NCI-H128 (cell line): ENCODE measurements at regions not wholly inside any gene's neighbourhood (a gene's known extent, or its start where the extent isn't known, plus 50 kb on each side); places are given as distances from the start of the nearest gene placed in this dataset.
"Not testable (repeated sequence)": the region's sequence is repeated elsewhere in the genome, so short reads cannot be mapped to it uniquely, and the experiment has no call there.

ENCODE experiments used
- DNase-seq: peaks from one replicate; lab custom pipeline; 2025; ENCODE audit not compliant: unreplicated experiment; lab: John Stamatoyannopoulos, UW

GRCh38 chr7:356087-356486, 66.1 kb downstream of the FOXL3 start:
- DNase-seq: no peak

DNA sequence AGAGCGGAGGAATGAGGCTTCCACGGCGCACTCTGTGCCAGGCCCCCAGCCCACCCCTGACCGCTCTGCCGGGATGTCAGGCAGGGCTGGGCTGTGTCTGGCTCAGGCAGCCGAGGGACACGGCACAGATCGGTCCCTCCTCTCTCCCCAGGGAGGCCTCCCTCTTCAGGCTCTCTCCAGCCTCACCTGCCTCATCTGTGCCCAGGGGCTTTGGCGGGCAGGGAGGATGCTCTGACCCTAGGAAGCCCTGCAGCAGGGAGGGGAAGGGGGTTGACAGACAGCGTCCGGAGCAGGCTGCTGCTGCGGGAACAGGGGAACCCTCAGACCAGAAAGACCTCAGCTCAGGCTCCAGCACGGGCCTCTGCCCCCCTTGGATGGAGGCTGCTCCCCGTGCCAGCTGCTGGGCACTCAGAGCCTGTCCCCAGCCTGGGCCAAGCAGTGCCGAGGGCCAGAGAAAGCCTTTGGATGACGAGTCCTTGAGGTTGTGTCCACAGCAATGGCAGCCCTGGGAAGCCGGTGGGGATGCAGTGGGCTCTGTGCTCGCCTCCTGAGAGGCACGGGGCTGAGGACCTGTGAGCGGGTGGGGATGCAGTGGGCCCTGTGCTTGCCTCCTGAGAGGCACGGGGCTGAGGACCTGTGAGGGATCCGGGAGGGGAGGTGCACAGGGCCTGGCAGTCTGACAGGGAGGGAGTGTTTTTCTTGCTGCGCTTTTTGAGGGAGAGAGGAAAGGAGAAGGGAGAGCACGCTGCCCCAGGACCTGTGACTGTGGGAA, 66.9 kb downstream of the FOXL3 start:
- no peak for DNase-seq

- no peak for DNase-seq
Measured at GRCh38 chr7:357531-358209, 67.7 kb downstream of the FOXL3 start.

DNA sequence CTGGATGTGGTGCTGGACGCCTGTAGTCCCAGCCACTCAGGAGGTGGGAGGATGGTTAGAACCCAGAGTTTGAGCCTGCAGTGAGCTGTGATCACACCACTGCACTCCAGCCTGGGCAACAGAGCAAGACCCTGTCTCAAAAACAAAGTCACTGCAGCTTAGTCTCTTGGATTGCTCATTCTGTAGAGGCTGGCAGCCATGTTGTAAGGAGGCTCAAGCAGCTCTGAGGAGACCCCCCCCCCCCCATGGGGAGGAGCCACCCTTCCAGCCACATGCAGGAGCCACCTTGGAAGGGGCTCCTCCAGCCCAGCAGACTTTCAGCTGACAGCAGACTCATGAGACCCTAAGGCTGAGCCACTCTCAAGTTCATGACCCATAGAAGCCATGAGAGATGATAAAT, 68.4 kb downstream of the FOXL3 start:
- no peak for DNase-seq

- no peak for DNase-seq
Measured at GRCh38 chr7:359226-359765, 69.3 kb downstream of the FOXL3 start.

DNA sequence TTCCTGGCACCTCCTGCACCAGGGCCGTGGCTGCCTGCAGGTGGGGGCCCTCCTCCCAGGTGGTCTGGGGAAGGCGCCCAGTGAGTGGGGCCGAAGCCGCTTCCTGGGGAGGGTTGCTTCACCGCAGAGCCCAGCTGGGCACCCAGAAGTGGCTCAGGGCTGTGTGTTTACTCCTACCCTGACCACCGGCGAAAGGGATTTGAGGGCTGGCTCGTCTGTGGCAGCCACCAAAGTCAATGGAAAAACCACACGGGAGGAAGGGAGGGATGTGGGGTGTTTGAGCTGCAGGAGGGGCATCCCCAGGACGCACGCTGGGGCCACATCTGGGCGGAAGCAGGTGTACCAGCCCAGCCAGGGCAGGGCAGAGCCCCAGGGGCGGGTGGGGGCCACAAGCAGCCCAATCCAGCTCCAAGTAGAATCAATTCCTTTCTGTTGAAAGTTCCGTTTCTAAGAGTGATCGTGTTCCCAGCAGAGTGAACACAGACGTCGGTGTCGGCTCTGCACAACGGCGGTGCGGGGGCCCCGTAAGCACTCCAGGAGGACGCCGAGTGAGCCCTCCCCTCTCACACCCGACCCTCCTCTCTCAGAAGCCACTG, 69.9 kb downstream of the FOXL3 start:
- no peak for DNase-seq

- DNase-seq: no peak
Measured at GRCh38 chr7:360454-361100, 70.6 kb downstream of the FOXL3 start.

GRCh38 chr7:361182-361581, 71.2 kb downstream of the FOXL3 start:
- not testable (repeated sequence) for DNase-seq

GRCh38 chr7:361680-362401, 71.9 kb downstream of the FOXL3 start:
- DNase-seq: no peak

- no peak for DNase-seq
Measured at GRCh38 chr7:362402-363096, 72.6 kb downstream of the FOXL3 start.

DNA sequence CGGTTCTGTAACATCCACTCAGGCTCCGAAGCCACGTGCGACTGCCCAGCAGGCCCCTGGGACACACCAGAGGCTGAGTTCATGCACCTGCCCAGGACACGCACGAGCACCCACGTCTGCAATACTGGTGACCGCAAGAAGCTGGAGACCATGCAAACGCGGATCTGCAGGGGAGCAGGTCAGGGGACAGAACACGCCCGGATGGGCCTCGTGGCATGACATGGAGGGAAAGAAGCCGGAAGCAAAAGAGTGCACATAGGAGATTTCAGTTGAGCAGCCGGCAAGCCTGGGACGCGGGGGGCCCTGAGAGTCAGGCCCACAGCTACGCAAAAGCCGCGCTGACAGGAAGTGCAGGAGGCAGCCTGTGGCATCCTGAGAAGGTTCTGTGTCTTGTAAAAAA, 73.7 kb downstream of the FOXL3 start:
- no peak for DNase-seq

GRCh38 chr7:364536-364935, 74.6 kb downstream of the FOXL3 start:
- no peak for DNase-seq

DNA sequence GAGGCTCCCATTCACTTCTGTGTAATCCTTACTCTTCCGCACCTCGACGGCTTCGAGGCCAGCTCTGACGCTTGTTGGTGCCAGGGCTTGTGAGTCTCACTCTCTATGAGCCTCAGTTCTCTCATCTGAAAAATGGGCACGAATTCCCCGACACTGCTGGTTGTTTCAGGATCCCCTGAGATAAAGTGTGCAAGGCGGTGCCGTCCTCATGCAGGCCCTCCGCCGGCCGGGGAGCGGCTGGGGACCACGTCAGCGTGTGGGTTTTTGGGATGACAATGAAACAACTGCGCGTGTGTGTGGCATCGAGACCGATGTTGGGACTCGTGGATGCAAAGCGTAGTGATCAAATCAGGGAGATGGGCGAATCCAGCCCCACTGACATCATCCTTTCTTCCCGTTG, 75.6 kb downstream of the FOXL3 start:
- no peak for DNase-seq

GRCh38 chr7:366161-366803, 76.3 kb downstream of the FOXL3 start:
- DNase-seq: no peak

- DNase-seq: no peak
Measured at GRCh38 chr7:367351-367901, 77.5 kb downstream of the FOXL3 start.

DNA sequence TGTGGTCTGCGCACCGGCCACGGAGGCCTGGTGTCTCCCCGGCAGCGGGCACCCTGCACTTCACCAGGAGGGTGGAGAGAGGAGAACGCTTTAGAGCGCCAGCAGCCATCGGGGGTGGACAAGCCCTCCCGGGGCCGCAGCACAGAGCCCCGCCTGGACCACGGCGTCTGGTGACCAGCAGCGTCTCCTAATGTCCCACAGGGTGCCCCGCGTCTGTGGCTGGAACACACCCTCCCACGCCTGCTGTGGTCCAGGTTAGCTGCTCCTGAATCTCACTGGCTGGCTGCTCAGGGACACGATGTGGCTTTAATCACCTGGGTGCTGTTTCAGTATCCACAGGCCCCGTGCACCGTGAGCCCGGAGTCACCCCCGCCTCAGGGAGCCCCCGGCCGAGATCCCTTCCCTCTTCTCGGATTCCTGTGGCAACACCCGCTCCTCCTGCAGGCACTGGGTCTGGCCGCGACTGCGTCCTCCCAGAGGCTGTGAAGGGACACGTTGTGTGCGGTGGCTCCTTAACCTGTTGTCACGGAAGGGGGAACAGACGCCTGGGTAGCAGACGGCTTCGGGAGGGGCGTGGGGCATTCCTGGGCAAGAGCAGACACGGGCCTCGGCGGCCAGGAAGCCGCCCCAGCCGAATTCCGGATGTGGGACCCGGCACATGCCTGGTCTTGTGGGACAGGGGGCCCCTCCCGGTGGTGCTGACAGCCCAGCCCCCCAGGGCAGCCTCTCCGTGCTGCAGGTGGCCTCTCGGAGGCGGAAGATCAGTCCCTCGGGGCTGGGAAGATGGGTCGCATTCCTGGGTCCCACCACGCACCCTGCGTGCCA, 78.9 kb downstream of the FOXL3 start:
- no peak for DNase-seq

- no peak for DNase-seq
Measured at GRCh38 chr7:369476-370258, 79.7 kb downstream of the FOXL3 start.

DNA sequence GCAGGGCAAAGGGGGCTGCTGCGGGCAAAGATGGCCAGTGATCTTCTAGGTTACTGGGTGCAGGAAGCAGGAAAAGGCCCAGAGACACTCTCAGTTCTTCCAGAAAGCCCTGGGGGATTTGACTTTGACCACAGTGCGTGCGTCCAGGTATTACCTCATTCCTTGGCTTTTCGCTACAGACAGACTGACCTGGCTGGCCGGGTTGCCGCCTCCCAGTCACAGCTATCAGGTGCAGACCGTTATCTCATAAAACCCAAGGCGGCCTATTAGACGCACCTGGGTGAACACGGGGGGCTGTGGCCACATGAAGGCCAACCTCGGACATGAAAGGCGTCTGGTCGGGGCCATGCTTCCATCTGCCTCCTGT, 80.3 kb downstream of the FOXL3 start:
- no peak for DNase-seq
